ENCODE measurements at regions not wholly inside any gene's neighbourhood (a gene's known extent, or its start where the extent isn't known, plus 50 kb on each side); places are given as distances from the start of the nearest gene placed in this dataset.

DNA sequence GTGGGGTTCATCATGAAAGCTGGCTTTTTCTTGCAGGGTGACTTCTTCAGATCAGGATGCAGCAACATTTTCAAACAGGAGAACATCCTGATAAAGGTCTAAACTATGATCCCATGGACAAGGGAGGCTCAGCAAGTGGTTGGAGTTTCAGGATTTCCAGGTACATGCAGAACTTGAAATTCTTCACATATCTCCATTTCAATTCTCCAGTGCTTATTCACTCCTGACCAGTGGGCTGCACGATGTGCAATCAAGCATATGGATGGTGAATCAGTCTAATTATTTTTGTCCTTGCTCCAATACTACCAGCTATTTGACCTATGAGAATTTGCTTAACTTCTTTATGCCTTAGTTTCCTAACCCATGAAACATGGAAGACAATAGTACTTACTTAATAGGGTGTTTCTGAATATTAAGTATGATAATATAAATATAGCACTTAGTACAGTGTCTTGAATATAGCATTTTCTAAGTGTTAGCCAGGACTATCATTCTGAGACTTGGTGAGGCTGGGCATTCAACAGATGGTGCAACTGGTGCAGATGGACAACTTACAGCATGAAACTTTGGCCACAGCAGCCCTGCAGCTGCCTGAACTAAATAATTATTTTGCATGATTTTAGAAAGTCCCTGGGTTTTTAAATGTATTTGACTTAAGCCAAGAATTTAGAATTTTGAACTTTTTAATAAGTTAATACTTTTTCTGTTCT is 92.4 kb downstream of the HPGD start:
- H3K4me3 ChIP-seq (ENCODE audit: low read depth, low read length): no peak overlapping the region
- DNase-seq (ENCODE audit: low read depth): no peak
- TF ChIP-seq, protein P1, sequence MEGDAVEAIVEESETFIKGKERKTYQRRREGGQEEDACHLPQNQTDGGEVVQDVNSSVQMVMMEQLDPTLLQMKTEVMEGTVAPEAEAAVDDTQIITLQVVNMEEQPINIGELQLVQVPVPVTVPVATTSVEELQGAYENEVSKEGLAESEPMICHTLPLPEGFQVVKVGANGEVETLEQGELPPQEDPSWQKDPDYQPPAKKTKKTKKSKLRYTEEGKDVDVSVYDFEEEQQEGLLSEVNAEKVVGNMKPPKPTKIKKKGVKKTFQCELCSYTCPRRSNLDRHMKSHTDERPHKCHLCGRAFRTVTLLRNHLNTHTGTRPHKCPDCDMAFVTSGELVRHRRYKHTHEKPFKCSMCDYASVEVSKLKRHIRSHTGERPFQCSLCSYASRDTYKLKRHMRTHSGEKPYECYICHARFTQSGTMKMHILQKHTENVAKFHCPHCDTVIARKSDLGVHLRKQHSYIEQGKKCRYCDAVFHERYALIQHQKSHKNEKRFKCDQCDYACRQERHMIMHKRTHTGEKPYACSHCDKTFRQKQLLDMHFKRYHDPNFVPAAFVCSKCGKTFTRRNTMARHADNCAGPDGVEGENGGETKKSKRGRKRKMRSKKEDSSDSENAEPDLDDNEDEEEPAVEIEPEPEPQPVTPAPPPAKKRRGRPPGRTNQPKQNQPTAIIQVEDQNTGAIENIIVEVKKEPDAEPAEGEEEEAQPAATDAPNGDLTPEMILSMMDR (IDR thresholded peaks at IDR 0.05; ENCODE audit: insufficient read depth, low read length): no peak

DNA sequence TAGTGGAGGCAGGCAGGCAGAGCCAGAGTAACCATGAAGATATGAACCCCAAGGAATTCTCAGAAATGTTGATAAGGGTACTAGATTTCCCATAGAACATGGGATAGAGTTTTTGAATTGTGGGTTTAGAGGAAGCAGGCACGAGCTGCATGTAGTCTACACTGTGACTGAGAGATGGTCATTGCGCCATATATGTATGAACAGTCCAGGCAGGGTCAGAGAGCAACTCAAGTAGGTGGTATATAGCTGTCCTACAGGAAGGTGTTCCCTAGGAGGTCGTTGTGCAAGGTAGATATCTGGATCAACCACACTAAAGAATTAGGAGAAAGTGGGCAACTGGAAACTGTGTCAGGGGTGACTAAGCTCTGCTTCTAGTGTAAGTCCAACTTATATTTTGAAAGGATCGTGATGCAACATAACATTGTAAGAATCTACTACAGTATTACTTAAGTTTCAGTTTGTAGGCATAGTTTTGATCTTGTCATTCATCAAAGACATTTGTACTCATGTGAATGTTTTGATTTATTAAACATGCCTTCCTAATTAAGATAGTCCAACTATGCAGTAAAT is 94.6 kb downstream of the HPGD start:
- no peak for DNase-seq (ENCODE audit: low read depth)
- TF ChIP-seq, protein P1 (IDR thresholded peaks at IDR 0.05; ENCODE audit: insufficient read depth, low read length): no peak
- no peak overlapping the region for H3K4me3 ChIP-seq (ENCODE audit: low read depth, low read length)

DNA sequence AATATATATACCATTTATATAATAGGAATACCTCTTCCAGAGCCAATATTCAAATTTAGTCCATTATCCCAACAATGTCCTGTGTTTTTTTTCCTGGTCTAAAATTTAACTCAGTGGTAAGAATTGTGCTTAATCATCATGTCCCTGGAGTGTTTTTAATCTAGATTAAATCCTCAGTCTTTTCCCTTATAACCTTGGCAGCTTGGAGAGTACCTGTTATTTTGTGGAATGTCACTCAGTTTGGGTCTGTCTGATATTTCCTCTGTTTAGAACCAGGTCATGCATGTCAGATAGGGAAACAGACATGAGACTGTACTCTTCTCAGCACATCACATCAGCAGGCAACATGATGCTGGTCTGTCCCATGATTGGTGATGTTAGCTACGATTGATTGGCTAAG is 96.6 kb downstream of the HPGD start:
- no peak for DNase-seq (ENCODE audit: low read depth)
- TF ChIP-seq, protein P1 (IDR thresholded peaks at IDR 0.05; ENCODE audit: insufficient read depth, low read length): no peak
- no peak overlapping the region for H3K4me3 ChIP-seq (ENCODE audit: low read depth, low read length)

DNA sequence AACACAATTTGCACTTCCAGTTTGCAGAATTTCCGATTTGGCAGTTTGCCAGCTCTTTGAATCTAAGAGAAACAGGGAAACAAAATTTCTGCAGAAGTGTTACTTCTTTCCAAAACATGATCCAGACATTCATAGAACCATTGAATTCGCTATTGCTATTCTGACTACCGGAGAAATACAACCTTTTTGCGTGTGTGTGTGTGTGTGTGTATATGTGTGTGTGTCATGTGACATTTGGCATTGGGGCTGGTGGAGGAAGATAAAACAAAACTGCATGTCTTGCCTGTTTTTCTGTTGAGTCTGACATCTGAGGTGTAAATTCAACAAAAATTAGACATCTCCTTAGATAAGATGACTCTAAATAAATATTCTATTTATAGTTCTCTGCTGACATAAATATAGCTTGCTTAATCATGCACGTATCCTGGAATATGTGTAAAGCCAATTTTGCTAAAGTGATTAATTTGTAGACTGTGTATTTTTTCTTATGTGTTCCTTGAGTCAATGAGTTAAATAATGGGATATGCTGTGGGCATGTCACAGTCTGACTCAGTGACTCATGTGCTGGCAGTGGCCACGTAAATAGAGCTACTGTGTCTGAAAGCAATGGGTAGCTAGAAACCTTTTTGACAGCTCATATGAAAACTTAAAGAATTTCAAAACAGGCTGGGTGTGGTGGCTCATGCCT is 98.9 kb downstream of the HPGD start:
- TF ChIP-seq, protein P1 (IDR thresholded peaks at IDR 0.05; ENCODE audit: insufficient read depth, low read length): no peak
- no peak overlapping the region for H3K4me3 ChIP-seq (ENCODE audit: low read depth, low read length)
- peak; percentile 76 for DNase-seq (ENCODE audit: low read depth)

DNA sequence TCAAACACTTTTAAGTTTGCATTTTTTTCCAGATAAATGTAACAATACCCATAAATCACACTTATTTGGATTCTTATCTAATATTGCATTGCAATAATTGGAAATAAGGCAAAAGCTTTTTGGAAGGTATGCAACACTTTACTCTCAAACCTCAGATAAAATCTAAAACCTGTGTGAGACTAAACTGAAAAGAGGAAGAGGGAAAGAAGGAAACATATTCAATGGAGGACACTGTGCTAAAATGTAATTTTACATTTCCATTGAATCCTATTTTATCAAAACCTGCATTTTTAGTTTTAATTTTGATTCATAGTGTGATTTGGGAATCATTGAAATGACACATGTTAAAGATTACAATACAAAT is 99.4 kb downstream of the HPGD start:
- no peak for DNase-seq (ENCODE audit: low read depth)
- no peak overlapping the region for H3K4me3 ChIP-seq (ENCODE audit: low read depth, low read length)
- TF ChIP-seq, protein P1 (IDR thresholded peaks at IDR 0.05; ENCODE audit: insufficient read depth, low read length): no peak

DNA sequence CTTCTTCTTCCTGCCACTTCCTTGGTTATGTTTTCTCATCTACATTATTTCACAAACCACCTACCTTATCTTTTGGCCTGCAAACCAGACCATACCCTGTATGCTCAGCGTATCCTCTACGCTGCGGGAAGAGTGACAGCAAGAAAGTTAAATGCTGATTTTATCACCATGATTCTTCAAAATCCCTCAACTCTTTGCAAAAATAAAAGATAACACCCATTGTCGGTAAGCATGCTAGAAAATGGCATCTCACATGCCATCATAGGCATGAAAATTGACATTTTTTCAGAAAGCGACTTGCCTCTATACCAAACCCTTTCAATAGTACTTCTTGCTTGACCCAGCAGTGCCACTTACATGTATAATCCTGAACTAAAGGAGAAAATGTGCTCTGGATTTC is 102.0 kb downstream of the HPGD start:
- TF ChIP-seq, protein P1 (IDR thresholded peaks at IDR 0.05; ENCODE audit: insufficient read depth, low read length): no peak
- H3K4me3 ChIP-seq (ENCODE audit: low read depth, low read length): no peak overlapping the region
- no peak for DNase-seq (ENCODE audit: low read depth)
